IMR-90 (cell line): ENCODE measurements at regions not wholly inside any gene's neighbourhood (a gene's known extent, or its start where the extent isn't known, plus 50 kb on each side); places are given as distances from the start of the nearest gene placed in this dataset.

Experiments used
- ATAC-seq: fragments of 200-7000 bp; cut with Tn5 transposase; 2 replicates; pipeline ENCODE4 v1.9.1; 2020; ENCODE audit warnings: low read depth, mild to moderate bottlenecking, moderate library complexity
- BruUV-seq: library from RNA; stranded (reverse); fragments of 400-500 nt; replicated peaks from 2 replicates; lab custom pipeline; 2021; lab: Mats Ljungman, UMichigan
- CTCF ChIA-PET: fragments of 300-600 bp; formaldehyde crosslinking; extraction: SDS; loops from one replicate; lab custom pipeline; 2021; ENCODE audit warnings: antibody characterized with exemption; lab: Yijun Ruan, JAX
- POLR2A ChIA-PET: fragments of 300-600 bp; sonication (Branson Sonifier 250); formaldehyde crosslinking; loops from one replicate; lab custom pipeline; 2022; ENCODE audit warnings: antibody characterized with exemption; ENCODE audit not compliant: unreplicated experiment; lab: Charles Lee
- DNase-seq: peaks from one replicate; pipeline ENCODE4 v3.0.0; 2013
- H2AFZ ChIP-seq: replicated peaks from 2 replicates; pipeline ENCODE3; 2013; ENCODE audit warnings: low read length, mild to moderate bottlenecking; ENCODE audit not compliant: poor library complexity
- H2AK5ac ChIP-seq: 2 replicates; pipeline ENCODE4 v1.6.1; 2013; ENCODE audit warnings: low read depth, low read length, inconsistent platforms
- H2AK9ac ChIP-seq: replicated peaks from 2 replicates; pipeline ENCODE3; 2013; ENCODE audit warnings: mild to moderate bottlenecking, low read depth, low read length, moderate library complexity; ENCODE audit not compliant: poor library complexity
- H2BK120ac ChIP-seq: 2 replicates; pipeline ENCODE4 v1.6.1; 2013; ENCODE audit warnings: low read depth, low read length, inconsistent platforms
- H2BK15ac ChIP-seq: 3 replicates; pipeline ENCODE4 v1.6.1; 2013; ENCODE audit warnings: low read depth, low read length, inconsistent platforms
- H2BK20ac ChIP-seq: 2 replicates; pipeline ENCODE4 v1.6.1; 2013; ENCODE audit warnings: low read depth, mild to moderate bottlenecking, inconsistent platforms, low read length, moderate library complexity
- H2BK5ac ChIP-seq: 2 replicates; pipeline ENCODE4 v1.6.1; 2013; ENCODE audit warnings: mild to moderate bottlenecking, low read depth, low read length, inconsistent platforms; ENCODE audit not compliant: poor library complexity, severe bottlenecking
- H3K14ac ChIP-seq: replicated peaks from 2 replicates; pipeline ENCODE4 v1.6.1; 2013; ENCODE audit warnings: low read depth, low read length, inconsistent platforms
- H3K18ac ChIP-seq: 2 replicates; pipeline ENCODE4 v1.6.1; 2013; ENCODE audit warnings: low read depth, low read length, control low read depth
- H3K23ac ChIP-seq: 2 replicates; pipeline ENCODE4 v1.6.1; 2013; ENCODE audit warnings: low read depth, low read length, inconsistent platforms
- H3K27ac ChIP-seq: 2 replicates; pipeline ENCODE4 v1.5.1; 2013; ENCODE audit warnings: mild to moderate bottlenecking, control low read depth, low read length; ENCODE audit not compliant: insufficient read depth
- H3K27me3 ChIP-seq: 2 replicates; pipeline ENCODE4 v1.6.1; 2013; ENCODE audit warnings: low read length; ENCODE audit not compliant: control insufficient read depth, insufficient read depth
- H3K36me3 ChIP-seq: 2 replicates; pipeline ENCODE4 v1.6.1; 2013; ENCODE audit warnings: low read length, mixed read lengths; ENCODE audit not compliant: control insufficient read depth, insufficient read depth
- H3K4ac ChIP-seq: 2 replicates; pipeline ENCODE4 v1.6.1; 2013; ENCODE audit warnings: low read depth, low read length, inconsistent platforms
- H3K4me1 ChIP-seq: 2 replicates; pipeline ENCODE4 v1.6.1; 2013; ENCODE audit warnings: low read length, mixed read lengths; ENCODE audit not compliant: control insufficient read depth, insufficient read depth
- H3K4me2 ChIP-seq: 2 replicates; pipeline ENCODE4 v1.6.1; 2013; ENCODE audit warnings: low read depth, mild to moderate bottlenecking, control low read depth, low read length, moderate library complexity
- H3K4me3 ChIP-seq: 2 replicates; pipeline ENCODE4 v1.5.1; 2013; ENCODE audit warnings: low read depth, mild to moderate bottlenecking, control low read depth, low read length, moderate library complexity; ENCODE audit not compliant: insufficient read depth
- H3K56ac ChIP-seq: 2 replicates; pipeline ENCODE4 v1.6.1; 2013; ENCODE audit warnings: low read length, inconsistent platforms; ENCODE audit not compliant: insufficient read depth; ENCODE audit errors: extremely low read depth
- H3K79me1 ChIP-seq, 2 experiments: 2 replicates each; pipeline ENCODE4 v1.6.1; 2013; ENCODE audit warnings: low read length in 2 of 2, inconsistent platforms in 1 of 2, low read depth in 1 of 2
- H3K9ac ChIP-seq: 2 replicates; pipeline ENCODE4 v1.6.1; 2013; ENCODE audit warnings: low read depth, low read length, control low read depth
- H3K9me1 ChIP-seq: 2 replicates; pipeline ENCODE4 v1.6.1; 2013; ENCODE audit warnings: low read length, inconsistent platforms; ENCODE audit not compliant: insufficient read depth
- H3K9me3 ChIP-seq: 2 replicates; pipeline ENCODE4 v1.6.1; 2013; ENCODE audit warnings: low read length; ENCODE audit not compliant: control insufficient read depth, insufficient read depth
- H4K20me1 ChIP-seq: 2 replicates; pipeline ENCODE4 v1.6.1; 2013; ENCODE audit warnings: low read length, inconsistent platforms; ENCODE audit not compliant: insufficient read depth
- H4K5ac ChIP-seq: 2 replicates; pipeline ENCODE4 v1.6.1; 2013; ENCODE audit warnings: mild to moderate bottlenecking, low read depth, low read length, control low read depth
- H4K8ac ChIP-seq, 2 experiments: 2 replicates each; pipeline ENCODE4 v1.6.1; 2013; ENCODE audit warnings: low read depth in 2 of 2, low read length in 2 of 2, control low read depth in 1 of 2, inconsistent platforms in 1 of 2
- H4K91ac ChIP-seq: 2 replicates; pipeline ENCODE4 v1.6.1; 2013; ENCODE audit warnings: low read depth, low read length, inconsistent platforms; ENCODE audit not compliant: insufficient read depth
- CHD1 ChIP-seq: IDR thresholded peaks from 2 replicates; pipeline ENCODE4 v1.6.1; 2012; ENCODE audit warnings: low read depth, low read length, improper control_type of control experiment
- POLR2A ChIP-seq: IDR thresholded peaks from 2 replicates; pipeline ENCODE4 v1.6.1; 2012; ENCODE audit warnings: mild to moderate bottlenecking, low read depth, low read length
- WGBS, 2 experiments: methylation state at CpG; one replicate each; pipeline versions ENCODE4 v1.1.5 to v1.1.7; 2013; ENCODE audit warnings: missing lambda C conversion rate in 2 of 2; ENCODE audit not compliant: insufficient read length in 1 of 2; ENCODE audit errors: extremely low coverage in 2 of 2; 5-methylcytosine and 5-hydroxymethylcytosine counted together
- dilution Hi-C: fragments of 300-500 bp; cut with HindIII; formaldehyde crosslinking; loops from one replicate; pipeline ENCODE4 v1.14.3; 2018; ENCODE audit warnings: low sequenced_read_pairs; ENCODE audit not compliant: unreplicated experiment
- in situ Hi-C: fragments of 300-500 bp; cut with MboI; formaldehyde crosslinking; loops from 3 replicates; pipeline ENCODE4 v1.14.3; 2019; ENCODE audit warnings: low sequenced_read_pairs, inconsistent platforms, mixed read lengths
- intact Hi-C: fragments of 100-400 bp; cut with micrococcal nuclease; formaldehyde crosslinking; loops from 2 replicates; pipeline ENCODE4 v1.10.0; 2022

DNA sequence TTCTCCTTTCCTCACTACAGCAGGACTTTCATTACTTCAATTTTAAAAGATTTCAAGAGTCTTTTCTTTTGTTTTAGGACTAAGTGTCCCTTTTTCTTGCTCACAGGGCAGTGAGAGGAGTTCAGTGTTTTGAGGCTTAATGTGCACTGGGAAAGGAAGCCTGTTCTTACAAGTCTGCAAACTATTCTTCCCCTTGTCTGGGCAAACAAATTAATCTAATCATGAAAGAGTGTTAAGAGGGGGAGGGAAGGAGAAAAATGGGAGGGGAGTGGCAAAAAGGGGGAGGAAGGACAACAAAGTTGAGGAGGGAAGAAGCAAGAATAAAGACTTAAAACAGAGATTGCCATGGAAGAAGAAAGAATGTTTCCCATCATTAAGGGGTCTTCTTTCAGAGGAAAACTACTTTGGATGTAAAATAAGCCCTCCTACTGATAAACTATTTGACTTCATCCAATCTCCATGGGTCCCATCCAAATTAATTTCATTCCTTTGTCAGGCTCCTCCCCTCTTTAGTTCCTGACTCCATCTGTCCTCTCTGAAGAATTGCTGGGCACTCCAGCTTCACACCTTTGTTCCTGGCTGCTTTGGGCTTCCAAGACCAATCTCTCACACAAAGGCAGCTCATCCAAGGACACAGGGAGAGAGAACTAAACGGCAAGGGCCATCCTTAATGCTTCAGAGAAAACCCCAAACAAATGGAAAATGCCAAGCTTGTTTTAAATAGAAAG lies 244.5 kb downstream of the TPBG start:
- BruUV-seq: no TSS peak

More for the DNA sequence above, 244.5 kb downstream of the TPBG start:
- Histone ChIP-seq H2AFZ (no peak overlapping the region), H2AK9ac (no peak overlapping the region), H3K27ac (no peak overlapping the region), H2BK15ac (no peak overlapping the region), H2BK120ac (no peak overlapping the region), H3K56ac (no peak overlapping the region), H4K91ac (no peak overlapping the region), H3K36me3 (no peaks in the 10 kb centered on the region), H3K4ac (no peak overlapping the region), H3K79me1 (no peaks in the 10 kb centered on the region), H3K14ac (no peak overlapping the region), H3K9me1 (no peaks in the 10 kb centered on the region), H3K4me3 (no peak overlapping the region), H4K5ac (no peak overlapping the region), H2AK5ac (no peak overlapping the region), H3K4me1 (no peaks in the 10 kb centered on the region), H3K9me3 (no peaks in the 10 kb centered on the region), H4K20me1 (no peaks in the 10 kb centered on the region), H3K27me3 (peaks cover 1% of the 10 kb centered on the region), H3K4me2 (no peak overlapping the region), H2BK5ac (no peak overlapping the region), H4K8ac (no peak overlapping the region), H3K18ac (no peak overlapping the region), H3K23ac (no peak overlapping the region), H3K9ac (no peak overlapping the region), H2BK20ac (no peak overlapping the region)
- ChIA-PET POLR2A (no interaction called here), CTCF (no interaction called here)
- no CpG with 5 or more reads among the region's 1 CpG for WGBS, 2 experiments
- in situ Hi-C loops: no loop called here
- no peak for ATAC-seq
- intact Hi-C loops: no loop called here
- dilution Hi-C loops: no loop called here
- TF ChIP-seq CHD1 (no peak), POLR2A (no peak)
- no peak for DNase-seq
